Testis (tissue), 2 donors: ENCODE measurements at regions not wholly inside any gene's neighbourhood (a gene's known extent, or its start where the extent isn't known, plus 50 kb on each side); places are given as distances from the start of the nearest gene placed in this dataset.

Experiments used
- DNase-seq: peaks from one replicate; pipeline ENCODE4 v3.0.0-alpha.2; 2019
- H3K27ac ChIP-seq, 2 donors: fragments of 200-600 bp; sonication (generic); one replicate each; pipeline ENCODE4 v1.5.1; 2019
- H3K27me3 ChIP-seq: fragments of 200-600 bp; sonication (generic); one replicate; pipeline ENCODE4 v1.5.1; 2019
- H3K36me3 ChIP-seq: fragments of 200-600 bp; sonication (generic); one replicate; pipeline ENCODE4 v1.5.1; 2017; ENCODE audit warnings: low read depth; ENCODE audit errors: missing control alignments
- H3K4me1 ChIP-seq: fragments of 200-600 bp; sonication (generic); one replicate; pipeline ENCODE4 v1.5.1; 2019
- H3K4me3 ChIP-seq, 2 donors: fragments of 200-600 bp; sonication (generic); one replicate each; pipeline ENCODE4 v1.5.1; 2017 to 2019
- H3K9me3 ChIP-seq: fragments of 200-600 bp; sonication (generic); one replicate; pipeline ENCODE4 v1.5.1; 2017
- CTCF ChIP-seq, 3 experiments: fragments of 450-650 bp in 2 of 3; fragments of 200-600 bp in 1 of 3; sonication (generic) in 1 of 3; IDR thresholded peaks; one replicate each; pipeline ENCODE4 v1.5.1; 2016 to 2019; ENCODE audit warnings: antibody characterized with exemption in 3 of 3, mild to moderate bottlenecking in 2 of 3, moderate library complexity in 1 of 3
- POLR2A ChIP-seq: fragments of 450-650 bp; IDR thresholded peaks from one replicate; pipeline ENCODE4 v1.6.1; 2017; ENCODE audit warnings: antibody characterized with exemption, mild to moderate bottlenecking, moderate library complexity
- WGBS, 2 donors: methylation state at CpG; one replicate each; pipeline ENCODE4 v1.1.5; 2018; 5-methylcytosine and 5-hydroxymethylcytosine counted together
- intact Hi-C: fragments of 100-400 bp; cut with DNase I; formaldehyde crosslinking; loops from one replicate; pipeline ENCODE4 v1.15.1; 2023; ENCODE audit warnings: low total_unique reads

- H3K9me3 ChIP-seq, result no peaks in the 10 kb centered on the region
- TF ChIP-seq POLR2A (no peak), CTCF (IDR thresholded peaks at IDR 0.05) (no peak)
- H3K4me1 ChIP-seq, result no peaks in the 10 kb centered on the region
- intact Hi-C loops, result no loop called here
- H3K27ac ChIP-seq, result no peak overlapping the region
- no peaks in the 10 kb centered on the region for H3K36me3 ChIP-seq
- no peaks in the 10 kb centered on the region for H3K27me3 ChIP-seq
- no peak overlapping the region for H3K4me3 ChIP-seq
- 32 to 53% methylated on average over 1 of the region's 1 CpG for WGBS, 2 donors
- no peak for DNase-seq
Observed at GRCh38 chr1:118396279-118396678, 211.3 kb upstream of the SPAG17 start.

- no peak overlapping the region for H3K27ac ChIP-seq
- intact Hi-C loops, result no loop called here
Observed at GRCh38 chr1:118395430-118395991, 210.5 kb upstream of the SPAG17 start.

GRCh38 chr1:118390955-118391354, 205.9 kb upstream of the SPAG17 start:
- TF ChIP-seq POLR2A, result no peak
- TF ChIP-seq CTCF (IDR thresholded peaks at IDR 0.05), result no peak
- 93 to 100% methylated on average over 1 of the region's 1 CpG for WGBS, 2 donors
- intact Hi-C loops, result no loop called here
- Histone ChIP-seq H3K9me3 (no peaks in the 10 kb centered on the region), H3K4me3 (no peak overlapping the region), H3K36me3 (no peaks in the 10 kb centered on the region), H3K27ac (no peak overlapping the region), H3K27me3 (no peaks in the 10 kb centered on the region), H3K4me1 (no peaks in the 10 kb centered on the region)
- DNase-seq, result no peak

More at GRCh38 chr1:118395430-118395991, 210.5 kb upstream of the SPAG17 start:
- no peaks in the 10 kb centered on the region for H3K4me1 ChIP-seq
- TF ChIP-seq POLR2A, result no peak
- no peak for TF ChIP-seq CTCF (IDR thresholded peaks at IDR 0.05)
- 61 to 63% methylated on average over 7 of the region's 7 CpGs for WGBS, 2 donors
- H3K4me3 ChIP-seq, result no peak overlapping the region
- no peak for DNase-seq
- no peaks in the 10 kb centered on the region for H3K36me3 ChIP-seq
- H3K27me3 ChIP-seq, result no peaks in the 10 kb centered on the region
- H3K9me3 ChIP-seq, result no peaks in the 10 kb centered on the region

- Histone ChIP-seq H3K4me1 (no peaks in the 10 kb centered on the region), H3K4me3 (no peak overlapping the region), H3K36me3 (no peaks in the 10 kb centered on the region), H3K9me3 (no peaks in the 10 kb centered on the region), H3K27me3 (no peaks in the 10 kb centered on the region), H3K27ac (no peak overlapping the region)
- WGBS, 2 donors, result 88 to 96% methylated on average over 4 of the region's 4 CpGs
- intact Hi-C loops, result no loop called here
- TF ChIP-seq POLR2A, result no peak
- no peak for TF ChIP-seq CTCF (IDR thresholded peaks at IDR 0.05)
- DNase-seq, result no peak
Observed at GRCh38 chr1:118388301-118388959, 203.4 kb upstream of the SPAG17 start.
